ENCODE measurements at regions not wholly inside any gene's neighbourhood (a gene's known extent, or its start where the extent isn't known, plus 50 kb on each side); places are given as distances from the start of the nearest gene placed in this dataset.

- Histone ChIP-seq H3K27me3 (replicated peaks; ENCODE audit: control insufficient read depth, insufficient read depth, low read length, poor library complexity, severe bottlenecking) (no peaks in the 10 kb centered on the region), H3K27ac (ENCODE audit: insufficient read depth, low read length, poor library complexity, severe bottlenecking) (no peak overlapping the region), H3K36me3 (ENCODE audit: control insufficient read depth, insufficient read depth, low read length) (no peaks in the 10 kb centered on the region), H3K9me3 (ENCODE audit: control insufficient read depth, low read length) (no peaks in the 10 kb centered on the region), H3K4me1 (ENCODE audit: control insufficient read depth, insufficient read depth, low read length, poor library complexity, severe bottlenecking) (no peaks in the 10 kb centered on the region), H3K4me3 (ENCODE audit: insufficient read depth, low read depth, low read length, poor library complexity, severe bottlenecking) (no peak overlapping the region)
- no peak for DNase-seq
Measured at GRCh38 chr6:71106276-71106675, 149.4 kb upstream of the B3GAT2 start.

DNA sequence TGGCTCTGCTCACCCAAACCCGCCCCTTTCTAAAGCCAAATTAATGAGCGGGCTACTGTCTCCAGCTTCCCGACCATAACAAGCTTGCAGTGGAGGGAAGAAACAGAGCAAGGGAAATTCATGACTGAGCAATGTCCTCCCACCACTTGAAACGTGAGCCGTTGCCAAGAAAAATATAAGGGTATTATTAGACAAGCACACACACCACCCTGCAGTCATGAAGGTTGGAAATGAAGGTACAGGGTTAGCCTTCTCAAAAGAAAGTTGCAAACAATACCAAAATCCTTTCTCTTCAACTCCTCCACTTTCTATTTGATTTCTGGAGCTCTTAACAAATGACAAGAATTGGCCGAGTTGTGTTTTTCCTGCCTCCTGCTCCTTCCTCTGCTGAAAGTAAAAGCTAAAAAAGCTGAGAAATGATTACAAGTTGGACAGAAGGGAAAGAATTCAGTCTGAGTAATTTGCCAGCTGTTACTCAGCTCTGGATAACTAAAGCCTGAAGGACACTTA, 151.1 kb upstream of the B3GAT2 start:
- no peak for DNase-seq
- Histone ChIP-seq H3K9me3 (ENCODE audit: control insufficient read depth, low read length) (no peaks in the 10 kb centered on the region), H3K27ac (ENCODE audit: insufficient read depth, low read length, poor library complexity, severe bottlenecking) (no peak overlapping the region), H3K4me1 (ENCODE audit: control insufficient read depth, insufficient read depth, low read length, poor library complexity, severe bottlenecking) (no peaks in the 10 kb centered on the region), H3K27me3 (replicated peaks; ENCODE audit: control insufficient read depth, insufficient read depth, low read length, poor library complexity, severe bottlenecking) (no peaks in the 10 kb centered on the region), H3K36me3 (ENCODE audit: control insufficient read depth, insufficient read depth, low read length) (no peaks in the 10 kb centered on the region), H3K4me3 (ENCODE audit: insufficient read depth, low read depth, low read length, poor library complexity, severe bottlenecking) (no peak overlapping the region)

GRCh38 chr6:71114544-71114943, 157.7 kb upstream of the B3GAT2 start:
- H3K4me1 ChIP-seq (ENCODE audit: control insufficient read depth, insufficient read depth, low read length, poor library complexity, severe bottlenecking): no peaks in the 10 kb centered on the region
- no peaks in the 10 kb centered on the region for H3K9me3 ChIP-seq (ENCODE audit: control insufficient read depth, low read length)
- H3K4me3 ChIP-seq (ENCODE audit: insufficient read depth, low read depth, low read length, poor library complexity, severe bottlenecking): no peak overlapping the region
- H3K27ac ChIP-seq (ENCODE audit: insufficient read depth, low read length, poor library complexity, severe bottlenecking): no peak overlapping the region
- no peak for DNase-seq
- H3K27me3 ChIP-seq (replicated peaks; ENCODE audit: control insufficient read depth, insufficient read depth, low read length, poor library complexity, severe bottlenecking): no peaks in the 10 kb centered on the region
- H3K36me3 ChIP-seq (ENCODE audit: control insufficient read depth, insufficient read depth, low read length): no peaks in the 10 kb centered on the region

DNA sequence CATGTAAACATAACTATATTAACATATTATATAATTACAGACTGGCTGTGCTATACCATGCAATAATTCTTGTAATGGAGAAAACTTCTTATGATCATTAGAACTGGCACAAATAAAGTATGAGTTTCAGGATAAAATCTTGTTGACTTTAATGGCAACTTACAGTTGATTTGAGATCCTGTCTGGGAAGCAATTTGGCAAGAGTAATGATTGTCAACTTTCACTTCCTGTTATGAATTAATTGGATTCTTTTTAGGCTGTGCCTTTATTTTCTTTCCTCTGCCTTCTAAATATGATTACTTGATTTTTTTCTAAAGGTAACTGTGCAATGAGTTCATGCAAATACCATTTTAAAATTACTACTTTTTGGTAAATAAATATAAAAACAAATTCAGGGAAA, 158.1 kb upstream of the B3GAT2 start:
- H3K4me3 ChIP-seq (ENCODE audit: insufficient read depth, low read depth, low read length, poor library complexity, severe bottlenecking): no peak overlapping the region
- no peaks in the 10 kb centered on the region for H3K36me3 ChIP-seq (ENCODE audit: control insufficient read depth, insufficient read depth, low read length)
- H3K27ac ChIP-seq (ENCODE audit: insufficient read depth, low read length, poor library complexity, severe bottlenecking): no peak overlapping the region
- no peak for DNase-seq
- H3K27me3 ChIP-seq (replicated peaks; ENCODE audit: control insufficient read depth, insufficient read depth, low read length, poor library complexity, severe bottlenecking): no peaks in the 10 kb centered on the region
- no peaks in the 10 kb centered on the region for H3K9me3 ChIP-seq (ENCODE audit: control insufficient read depth, low read length)
- no peaks in the 10 kb centered on the region for H3K4me1 ChIP-seq (ENCODE audit: control insufficient read depth, insufficient read depth, low read length, poor library complexity, severe bottlenecking)

DNA sequence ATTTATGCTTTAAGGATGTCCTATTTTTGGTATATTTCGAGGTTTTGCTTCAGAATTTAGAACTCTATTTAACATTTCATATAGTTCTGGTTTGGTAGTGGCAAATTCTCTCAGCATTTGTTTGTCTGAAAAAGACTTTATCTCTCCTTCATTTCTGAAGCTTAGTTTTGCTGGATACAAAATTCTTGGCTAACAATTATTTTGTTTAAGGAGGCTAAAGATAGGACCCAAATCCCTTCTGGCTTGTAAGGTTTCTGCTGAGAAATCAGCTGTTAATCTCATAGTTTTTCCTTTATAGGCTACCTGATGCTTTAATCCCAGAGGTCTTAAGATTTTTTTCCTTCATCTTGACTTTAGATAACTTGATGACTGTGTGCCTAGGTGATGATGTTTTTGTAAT, 162.7 kb upstream of the B3GAT2 start:
- Histone ChIP-seq H3K9me3 (ENCODE audit: control insufficient read depth, low read length) (no peaks in the 10 kb centered on the region), H3K4me1 (ENCODE audit: control insufficient read depth, insufficient read depth, low read length, poor library complexity, severe bottlenecking) (no peaks in the 10 kb centered on the region), H3K27me3 (replicated peaks; ENCODE audit: control insufficient read depth, insufficient read depth, low read length, poor library complexity, severe bottlenecking) (no peaks in the 10 kb centered on the region), H3K4me3 (ENCODE audit: insufficient read depth, low read depth, low read length, poor library complexity, severe bottlenecking) (no peak overlapping the region), H3K36me3 (ENCODE audit: control insufficient read depth, insufficient read depth, low read length) (no peaks in the 10 kb centered on the region), H3K27ac (ENCODE audit: insufficient read depth, low read length, poor library complexity, severe bottlenecking) (no peak overlapping the region)
- no peak for DNase-seq

- DNase-seq: no peak
Measured at GRCh38 chr6:71123051-71123450, 165.6 kb upstream of the OGFRL1 start.

DNA sequence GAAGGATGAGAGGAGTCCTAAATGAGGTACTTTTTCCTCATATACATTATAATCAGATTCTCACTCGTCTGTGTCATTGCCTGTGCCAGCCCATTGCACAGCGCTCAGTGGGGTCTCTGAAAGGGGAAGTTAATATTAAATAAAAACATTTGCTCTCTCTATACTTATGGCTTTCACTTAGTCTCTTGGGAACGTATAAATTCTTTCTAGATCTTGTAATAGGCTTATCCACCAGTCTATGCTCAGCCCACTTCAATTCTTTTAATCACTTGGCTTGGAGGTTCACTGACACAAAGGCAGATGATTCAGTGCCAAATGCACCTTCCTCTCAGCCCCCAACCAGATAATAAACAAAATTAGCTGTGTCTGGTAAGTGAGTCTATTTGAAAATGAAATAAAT, 164.3 kb upstream of the OGFRL1 start:
- Histone ChIP-seq H3K9me3 (ENCODE audit: control insufficient read depth, low read length) (no peaks in the 10 kb centered on the region), H3K27me3 (replicated peaks; ENCODE audit: control insufficient read depth, insufficient read depth, low read length, poor library complexity, severe bottlenecking) (no peaks in the 10 kb centered on the region), H3K4me3 (ENCODE audit: insufficient read depth, low read depth, low read length, poor library complexity, severe bottlenecking) (no peak overlapping the region), H3K4me1 (ENCODE audit: control insufficient read depth, insufficient read depth, low read length, poor library complexity, severe bottlenecking) (no peaks in the 10 kb centered on the region), H3K27ac (ENCODE audit: insufficient read depth, low read length, poor library complexity, severe bottlenecking) (no peak overlapping the region), H3K36me3 (ENCODE audit: control insufficient read depth, insufficient read depth, low read length) (no peaks in the 10 kb centered on the region)
- DNase-seq: no peak

More at GRCh38 chr6:71123051-71123450, 165.6 kb upstream of the OGFRL1 start:
- Histone ChIP-seq H3K36me3 (ENCODE audit: control insufficient read depth, insufficient read depth, low read length) (no peaks in the 10 kb centered on the region), H3K27me3 (replicated peaks; ENCODE audit: control insufficient read depth, insufficient read depth, low read length, poor library complexity, severe bottlenecking) (no peaks in the 10 kb centered on the region), H3K4me1 (ENCODE audit: control insufficient read depth, insufficient read depth, low read length, poor library complexity, severe bottlenecking) (no peaks in the 10 kb centered on the region), H3K4me3 (ENCODE audit: insufficient read depth, low read depth, low read length, poor library complexity, severe bottlenecking) (no peak overlapping the region), H3K27ac (ENCODE audit: insufficient read depth, low read length, poor library complexity, severe bottlenecking) (no peak overlapping the region), H3K9me3 (ENCODE audit: control insufficient read depth, low read length) (no peaks in the 10 kb centered on the region)

DNA sequence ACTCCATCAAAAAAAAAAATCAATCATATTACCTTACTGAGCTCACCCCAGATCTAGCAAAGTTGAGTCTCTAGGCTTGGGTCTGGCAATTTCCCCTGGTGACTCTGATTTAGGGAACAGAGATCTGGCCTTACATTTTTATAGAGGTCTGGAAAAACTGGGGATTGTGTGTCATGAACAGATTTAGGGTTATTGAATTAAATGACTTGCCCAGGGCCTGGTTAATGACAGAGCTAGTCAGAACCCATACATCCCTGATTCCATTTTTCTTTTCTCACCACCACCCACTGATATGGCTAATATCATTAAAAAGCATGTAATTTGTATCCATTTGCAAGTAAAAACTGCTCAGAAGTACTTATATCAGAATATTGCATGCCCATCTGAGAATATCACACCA, 163.4 kb upstream of the OGFRL1 start:
- Histone ChIP-seq H3K9me3 (ENCODE audit: control insufficient read depth, low read length) (no peaks in the 10 kb centered on the region), H3K36me3 (ENCODE audit: control insufficient read depth, insufficient read depth, low read length) (no peaks in the 10 kb centered on the region), H3K4me3 (ENCODE audit: insufficient read depth, low read depth, low read length, poor library complexity, severe bottlenecking) (no peak overlapping the region), H3K27me3 (replicated peaks; ENCODE audit: control insufficient read depth, insufficient read depth, low read length, poor library complexity, severe bottlenecking) (no peaks in the 10 kb centered on the region), H3K4me1 (ENCODE audit: control insufficient read depth, insufficient read depth, low read length, poor library complexity, severe bottlenecking) (no peaks in the 10 kb centered on the region), H3K27ac (ENCODE audit: insufficient read depth, low read length, poor library complexity, severe bottlenecking) (no peak overlapping the region)
- no peak for DNase-seq

- no peak overlapping the region for H3K4me3 ChIP-seq (ENCODE audit: insufficient read depth, low read depth, low read length, poor library complexity, severe bottlenecking)
- no peak for DNase-seq
- H3K36me3 ChIP-seq (ENCODE audit: control insufficient read depth, insufficient read depth, low read length): no peaks in the 10 kb centered on the region
- no peaks in the 10 kb centered on the region for H3K9me3 ChIP-seq (ENCODE audit: control insufficient read depth, low read length)
- no peak overlapping the region for H3K27ac ChIP-seq (ENCODE audit: insufficient read depth, low read length, poor library complexity, severe bottlenecking)
- H3K4me1 ChIP-seq (ENCODE audit: control insufficient read depth, insufficient read depth, low read length, poor library complexity, severe bottlenecking): no peaks in the 10 kb centered on the region
- H3K27me3 ChIP-seq (replicated peaks; ENCODE audit: control insufficient read depth, insufficient read depth, low read length, poor library complexity, severe bottlenecking): no peaks in the 10 kb centered on the region
Measured at GRCh38 chr6:71126506-71126905, 162.1 kb upstream of the OGFRL1 start.

DNA sequence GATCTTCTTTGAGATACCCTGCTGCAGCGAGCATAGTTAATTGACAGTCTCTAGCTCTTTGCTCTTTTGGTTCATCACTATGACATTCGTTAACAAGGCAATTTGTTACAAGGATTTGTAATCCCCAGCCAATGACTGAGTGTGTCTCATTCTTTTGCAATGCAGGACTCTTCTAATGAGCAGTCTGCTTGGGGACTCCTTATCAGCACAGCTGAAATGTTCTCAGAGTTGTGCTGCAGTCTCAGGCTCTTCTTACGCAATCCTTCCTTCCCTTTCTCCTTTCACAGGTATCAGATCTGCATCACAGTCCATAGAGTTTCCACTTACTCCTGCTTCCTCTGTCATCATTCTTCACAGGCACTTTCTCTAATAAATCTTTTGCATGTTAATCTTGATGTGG, 161.2 kb upstream of the OGFRL1 start:
- Histone ChIP-seq H3K4me3 (ENCODE audit: insufficient read depth, low read depth, low read length, poor library complexity, severe bottlenecking) (no peak overlapping the region), H3K27me3 (replicated peaks; ENCODE audit: control insufficient read depth, insufficient read depth, low read length, poor library complexity, severe bottlenecking) (no peaks in the 10 kb centered on the region), H3K9me3 (ENCODE audit: control insufficient read depth, low read length) (no peaks in the 10 kb centered on the region), H3K36me3 (ENCODE audit: control insufficient read depth, insufficient read depth, low read length) (no peaks in the 10 kb centered on the region), H3K4me1 (ENCODE audit: control insufficient read depth, insufficient read depth, low read length, poor library complexity, severe bottlenecking) (no peaks in the 10 kb centered on the region), H3K27ac (ENCODE audit: insufficient read depth, low read length, poor library complexity, severe bottlenecking) (no peak overlapping the region)
- DNase-seq: no peak

- Histone ChIP-seq H3K27ac (ENCODE audit: insufficient read depth, low read length, poor library complexity, severe bottlenecking) (no peak overlapping the region), H3K36me3 (ENCODE audit: control insufficient read depth, insufficient read depth, low read length) (no peaks in the 10 kb centered on the region), H3K4me1 (ENCODE audit: control insufficient read depth, insufficient read depth, low read length, poor library complexity, severe bottlenecking) (no peaks in the 10 kb centered on the region), H3K27me3 (replicated peaks; ENCODE audit: control insufficient read depth, insufficient read depth, low read length, poor library complexity, severe bottlenecking) (no peaks in the 10 kb centered on the region), H3K9me3 (ENCODE audit: control insufficient read depth, low read length) (no peaks in the 10 kb centered on the region), H3K4me3 (ENCODE audit: insufficient read depth, low read depth, low read length, poor library complexity, severe bottlenecking) (no peak overlapping the region)
- DNase-seq: no peak
Measured at GRCh38 chr6:71130277-71130676, 158.3 kb upstream of the OGFRL1 start.
